Esophagus muscularis mucosa (tissue), 4 donors: ENCODE measurements at regions not wholly inside any gene's neighbourhood (a gene's known extent, or its start where the extent isn't known, plus 50 kb on each side); places are given as distances from the start of the nearest gene placed in this dataset.
A peak's percentile ranks its signal among the peaks of the same experiment; 100 is the strongest.

Experiments
- DNase-seq: peaks from one replicate; pipeline ENCODE4 v3.0.0-alpha.2; 2017; ENCODE audit errors: extremely low spot score
- H3K27ac ChIP-seq, 4 donors: fragments of 200-600 bp; sonication (generic); replicated peaks in 1 of 4; 1 replicate in 3 of 4; 2 replicates in 1 of 4; pipeline ENCODE4 v1.5.1; 2016 to 2019; ENCODE audit warnings: mild to moderate bottlenecking in 1 of 4
- H3K27me3 ChIP-seq, 4 donors: fragments of 200-600 bp; sonication (generic); one replicate each; pipeline versions ENCODE4 v1.5.1 to v1.6.0; 2016 to 2019
- H3K36me3 ChIP-seq, 4 donors: fragments of 200-600 bp; sonication (generic); one replicate each; pipeline ENCODE4 v1.5.1; 2016 to 2019
- H3K4me1 ChIP-seq, 4 donors: fragments of 200-600 bp; sonication (generic); one replicate each; pipeline ENCODE4 v1.5.1; 2016 to 2019
- H3K4me3 ChIP-seq, 4 donors: fragments of 200-600 bp; sonication (generic); 1 replicate in 2 of 4; 2 replicates in 2 of 4; pipeline ENCODE4 v1.5.1; 2016 to 2019; ENCODE audit warnings: mild to moderate bottlenecking in 4 of 4, moderate library complexity in 1 of 4
- H3K9me3 ChIP-seq, 4 donors: fragments of 200-600 bp; sonication (generic); 1 replicate in 3 of 4; 2 replicates in 1 of 4; pipeline ENCODE4 v1.5.1; 2016 to 2019
- EP300 ChIP-seq: sonication (generic); formaldehyde crosslinking; IDR thresholded peaks from one replicate; pipeline ENCODE4 v1.6.1; 2017; ENCODE audit warnings: antibody characterized with exemption
- POLR2A ChIP-seq: fragments of 450-650 bp; IDR thresholded peaks from one replicate; pipeline ENCODE4 v1.6.1; 2017; ENCODE audit warnings: antibody characterized with exemption, moderate library complexity, mild to moderate bottlenecking, low read depth
- POLR2AphosphoS5 ChIP-seq, 2 donors: sonication (generic); formaldehyde crosslinking; IDR thresholded peaks; one replicate each; pipeline ENCODE4 v1.6.1; 2017; ENCODE audit warnings: antibody characterized with exemption in 2 of 2
- WGBS: methylation state at CpG from one replicate; pipeline ENCODE4 v1.1.5; 2018; 5-methylcytosine and 5-hydroxymethylcytosine counted together
- intact Hi-C: fragments of 100-400 bp; cut with DNase I; formaldehyde crosslinking; loops from one replicate; pipeline ENCODE4 v1.15.1; 2023
- TF ChIP-seq, protein P1 (sequence below), 3 experiments: fragments of 200-600 bp in 2 of 3; fragments of 450-650 bp in 1 of 3; sonication (generic) in 2 of 3; IDR thresholded peaks; one replicate each; pipeline ENCODE4 v1.5.1; 2017 to 2019; ENCODE audit warnings: antibody characterized with exemption in 3 of 3, mild to moderate bottlenecking in 2 of 3, moderate library complexity in 1 of 3

DNA sequence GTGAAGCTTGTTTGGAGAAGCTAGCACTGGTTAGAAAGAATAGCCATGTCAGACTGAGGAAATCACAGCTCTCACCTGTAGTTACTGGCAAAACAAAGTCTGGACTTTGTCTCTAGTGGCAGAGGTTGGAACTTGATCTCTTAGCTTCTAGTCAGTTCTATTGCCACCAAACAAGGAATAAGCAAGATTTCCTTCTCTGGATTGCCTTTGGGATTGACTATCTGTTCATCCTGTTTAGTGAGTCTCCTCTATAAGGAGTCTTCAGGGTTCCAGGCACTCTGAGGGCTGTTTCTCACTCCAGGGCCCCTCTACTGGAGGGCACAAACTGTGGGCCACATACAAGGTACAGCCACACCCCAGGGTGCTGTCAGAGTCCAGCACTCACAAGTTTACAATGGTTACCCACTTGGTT lies 426.6 kb upstream of the THBS1 start:
- Histone ChIP-seq H3K9me3 (no peaks in the 10 kb centered on the region), H3K27ac (peak overlapping the region in 3 of 4 donors; percentile 29 to 57 (median 37)), H3K36me3 (no peaks in the 10 kb centered on the region), H3K4me1 (peaks cover 7 to 34% (median 28%) of the 10 kb centered on the region in 4 donors), H3K4me3 (no peak overlapping the region), H3K27me3 (no peaks in the 10 kb centered on the region)
- intact Hi-C loops: no loop called here
- no peak for DNase-seq
- TF ChIP-seq EP300 (no peak), POLR2AphosphoS5 (IDR thresholded peaks at IDR 0.05) (no peak), POLR2A (no peak)
- TF ChIP-seq, protein P1, sequence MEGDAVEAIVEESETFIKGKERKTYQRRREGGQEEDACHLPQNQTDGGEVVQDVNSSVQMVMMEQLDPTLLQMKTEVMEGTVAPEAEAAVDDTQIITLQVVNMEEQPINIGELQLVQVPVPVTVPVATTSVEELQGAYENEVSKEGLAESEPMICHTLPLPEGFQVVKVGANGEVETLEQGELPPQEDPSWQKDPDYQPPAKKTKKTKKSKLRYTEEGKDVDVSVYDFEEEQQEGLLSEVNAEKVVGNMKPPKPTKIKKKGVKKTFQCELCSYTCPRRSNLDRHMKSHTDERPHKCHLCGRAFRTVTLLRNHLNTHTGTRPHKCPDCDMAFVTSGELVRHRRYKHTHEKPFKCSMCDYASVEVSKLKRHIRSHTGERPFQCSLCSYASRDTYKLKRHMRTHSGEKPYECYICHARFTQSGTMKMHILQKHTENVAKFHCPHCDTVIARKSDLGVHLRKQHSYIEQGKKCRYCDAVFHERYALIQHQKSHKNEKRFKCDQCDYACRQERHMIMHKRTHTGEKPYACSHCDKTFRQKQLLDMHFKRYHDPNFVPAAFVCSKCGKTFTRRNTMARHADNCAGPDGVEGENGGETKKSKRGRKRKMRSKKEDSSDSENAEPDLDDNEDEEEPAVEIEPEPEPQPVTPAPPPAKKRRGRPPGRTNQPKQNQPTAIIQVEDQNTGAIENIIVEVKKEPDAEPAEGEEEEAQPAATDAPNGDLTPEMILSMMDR (IDR thresholded peaks at IDR 0.05): peak in 2 of 3 experiments; percentile 29 to 48

DNA sequence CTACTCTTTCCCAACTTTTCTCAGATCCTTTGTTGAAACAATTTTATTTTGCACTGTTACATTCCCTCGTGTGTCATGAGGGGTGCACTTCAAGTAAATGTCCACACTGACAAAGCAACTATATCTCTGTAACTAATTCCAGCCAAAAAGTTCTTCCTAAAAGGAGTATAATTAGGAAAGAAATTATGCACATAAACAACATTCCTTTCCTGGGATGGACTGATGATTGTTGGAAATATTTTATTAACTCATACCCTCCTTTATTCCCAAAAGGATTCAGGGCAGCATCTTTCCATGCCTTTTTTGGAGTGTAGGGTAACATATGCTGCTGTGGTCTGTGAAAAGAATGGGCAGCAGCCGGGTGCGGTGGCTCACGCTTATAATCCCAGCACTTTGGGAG lies 426.1 kb upstream of the THBS1 start:
- Histone ChIP-seq H3K4me3 (no peak overlapping the region), H3K36me3 (no peaks in the 10 kb centered on the region), H3K9me3 (no peaks in the 10 kb centered on the region), H3K27me3 (no peaks in the 10 kb centered on the region), H3K27ac (peak overlapping the region in 2 of 4 donors; percentile 29 to 37), H3K4me1 (peaks cover 7 to 34% (median 28%) of the 10 kb centered on the region in 4 donors)
- intact Hi-C loops: loop anchor here (5.0 kb wide), 1 partner anchor 157 kb away; no protein-coding TSS in a partner anchor
- DNase-seq: no peak
- TF ChIP-seq POLR2AphosphoS5 (IDR thresholded peaks at IDR 0.05): no peak
- TF ChIP-seq POLR2A: no peak
- TF ChIP-seq, protein P1 (IDR thresholded peaks at IDR 0.05): no peak
- no peak for TF ChIP-seq EP300
- 87% methylated on average over 4 of the region's 4 CpGs for WGBS

DNA sequence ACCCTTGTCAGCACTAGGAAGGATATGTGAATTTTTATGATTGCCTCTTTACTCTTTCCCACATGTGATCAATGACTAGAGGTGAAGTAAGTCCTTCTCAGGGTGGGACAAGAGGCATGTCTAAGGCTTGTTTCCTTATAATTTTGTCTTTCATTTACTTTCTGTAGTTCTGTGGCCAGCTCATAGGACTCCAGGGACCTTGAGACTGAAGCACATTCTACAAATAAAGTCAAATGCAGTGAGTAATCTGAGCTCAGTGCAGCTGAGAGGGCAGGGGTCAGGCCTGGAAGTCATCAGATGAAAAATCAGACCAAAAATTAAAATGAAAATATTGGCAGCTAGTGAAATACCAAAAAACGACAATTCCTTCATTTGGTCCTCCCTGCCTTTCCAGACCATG lies 424.7 kb upstream of the THBS1 start:
- no peak overlapping the region for H3K4me3 ChIP-seq
- H3K36me3 ChIP-seq: no peaks in the 10 kb centered on the region
- TF ChIP-seq POLR2A (no peak), EP300 (no peak), POLR2AphosphoS5 (IDR thresholded peaks at IDR 0.05) (no peak)
- TF ChIP-seq, protein P1 (IDR thresholded peaks at IDR 0.05): no peak
- 74% methylated on average over 1 of the region's 1 CpG for WGBS
- no peaks in the 10 kb centered on the region for H3K9me3 ChIP-seq
- DNase-seq: no peak
- H3K4me1 ChIP-seq: peaks cover 7 to 34% (median 28%) of the 10 kb centered on the region in 4 donors
- intact Hi-C loops: loop anchor here (5.0 kb wide), 1 partner anchor 159 kb away; no protein-coding TSS in a partner anchor
- no peaks in the 10 kb centered on the region for H3K27me3 ChIP-seq
- peak overlapping the region; percentile 16 to 51 (median 28) for H3K27ac ChIP-seq

DNA sequence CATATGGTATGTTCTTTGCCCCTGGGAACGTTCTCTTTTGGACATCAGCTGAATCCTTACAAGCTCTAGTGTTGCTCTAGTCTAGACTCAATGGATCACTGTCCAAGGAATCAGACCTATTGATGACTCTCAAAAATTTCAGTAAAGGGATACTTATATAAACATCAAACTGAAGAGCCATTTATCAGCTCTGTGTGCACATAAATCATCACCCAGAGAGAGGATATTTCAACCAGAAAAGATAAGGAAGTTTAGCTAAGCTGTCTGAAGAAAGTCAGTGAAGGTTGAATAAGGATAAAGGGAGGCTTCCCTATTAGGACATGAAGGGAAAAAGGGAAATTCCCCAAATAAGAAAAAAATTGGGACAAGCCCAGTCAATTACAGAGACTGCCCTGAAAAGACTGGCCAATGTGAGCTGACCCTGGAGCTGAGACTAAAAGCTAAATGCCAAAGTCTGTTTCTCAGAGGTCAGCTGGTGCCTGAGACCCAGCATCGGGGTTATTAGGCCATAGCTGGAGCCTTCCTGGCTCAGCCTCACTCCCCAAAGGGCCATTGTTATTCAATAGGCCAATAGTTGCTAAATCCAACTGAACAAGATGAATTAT lies 424.1 kb upstream of the THBS1 start:
- WGBS: 76% methylated on average over 2 of the region's 2 CpGs
- H3K9me3 ChIP-seq: peaks cover 0 to 1% (median 0%) of the 10 kb centered on the region in 4 donors
- intact Hi-C loops: loop anchor here (5.0 kb wide), 1 partner anchor 159 kb away; no protein-coding TSS in a partner anchor

More for the DNA sequence above, 424.1 kb upstream of the THBS1 start:
- Histone ChIP-seq H3K36me3 (no peaks in the 10 kb centered on the region), H3K27ac (peak overlapping the region; percentile 16 to 51 (median 28)), H3K4me3 (no peak overlapping the region), H3K27me3 (no peaks in the 10 kb centered on the region), H3K4me1 (peaks cover 7 to 34% (median 28%) of the 10 kb centered on the region in 4 donors)
- DNase-seq: no peak
- TF ChIP-seq EP300 (no peak), POLR2AphosphoS5 (IDR thresholded peaks at IDR 0.05) (no peak), POLR2A (no peak)
- TF ChIP-seq, protein P1 (IDR thresholded peaks at IDR 0.05): no peak
